NCI-H128 (cell line): ENCODE measurements at regions not wholly inside any gene's neighbourhood (a gene's known extent, or its start where the extent isn't known, plus 50 kb on each side); places are given as distances from the start of the nearest gene placed in this dataset.

Experiments
- DNase-seq: peaks from one replicate; lab custom pipeline; 2025; ENCODE audit not compliant: unreplicated experiment; lab: John Stamatoyannopoulos, UW

GRCh38 chr4:178712486-178712885 lies 1270.2 kb upstream of the AGA start:
- no peak for DNase-seq

- DNase-seq, result no peak
Observed at GRCh38 chr4:178738026-178738425, 1295.8 kb upstream of the AGA start.

- no peak for DNase-seq
Observed at GRCh38 chr4:178745203-178745602, 1303.0 kb upstream of the AGA start.

- DNase-seq, result no peak
Observed at GRCh38 chr4:178752954-178753525, 1310.8 kb upstream of the AGA start.

GRCh38 chr4:178778496-178778895 lies 1336.3 kb upstream of the AGA start:
- DNase-seq, result peak; percentile 2

GRCh38 chr4:178781779-178782178 lies 1339.5 kb upstream of the AGA start:
- DNase-seq, result no peak

GRCh38 chr4:178784491-178784890 lies 1342.3 kb upstream of the AGA start:
- DNase-seq, result no peak

GRCh38 chr4:178789279-178789678 lies 1347.0 kb upstream of the AGA start:
- no peak for DNase-seq

GRCh38 chr4:178799204-178799603 lies 1357.0 kb upstream of the AGA start:
- no peak for DNase-seq

GRCh38 chr4:178808106-178808505 lies 1365.9 kb upstream of the AGA start:
- DNase-seq, result no peak

GRCh38 chr4:178809921-178810320 lies 1367.7 kb upstream of the AGA start:
- DNase-seq, result no peak

- no peak for DNase-seq
Observed at GRCh38 chr4:178811356-178811755, 1369.1 kb upstream of the AGA start.

GRCh38 chr4:178812866-178813265 lies 1370.6 kb upstream of the AGA start:
- no peak for DNase-seq

- no peak for DNase-seq
Observed at GRCh38 chr4:178814908-178815307, 1372.7 kb upstream of the AGA start.

- DNase-seq, result no peak
Observed at GRCh38 chr4:178823673-178824295, 1381.5 kb upstream of the AGA start.

GRCh38 chr4:178836865-178837264 lies 1394.6 kb upstream of the AGA start:
- no peak for DNase-seq

- DNase-seq, result no peak
Observed at GRCh38 chr4:178838776-178839175, 1396.5 kb upstream of the AGA start.

GRCh38 chr4:178856139-178856800 lies 1414.0 kb upstream of the AGA start:
- no peak for DNase-seq

GRCh38 chr4:178871476-178871875 lies 1429.2 kb upstream of the AGA start:
- no peak for DNase-seq

GRCh38 chr4:178881937-178882336 lies 1439.7 kb upstream of the AGA start:
- no peak for DNase-seq

- DNase-seq, result no peak
Observed at GRCh38 chr4:178894126-178894525, 1451.9 kb upstream of the AGA start.

- DNase-seq, result no peak
Observed at GRCh38 chr4:178899084-178899483, 1456.8 kb upstream of the AGA start.

- DNase-seq, result no peak
Observed at GRCh38 chr4:178917756-178918155, 1475.5 kb upstream of the AGA start.
